LNCaP clone FGC (cell line): ENCODE measurements at regions not wholly inside any gene's neighbourhood (a gene's known extent, or its start where the extent isn't known, plus 50 kb on each side); places are given as distances from the start of the nearest gene placed in this dataset.

ENCODE experiments used
- DNase-seq: peaks from one replicate; pipeline ENCODE4 v3.0.0-alpha.2; 2011; ENCODE audit warnings: low read depth
- H3K4me3 ChIP-seq: 2 replicates; pipeline ENCODE4 v1.5.1; 2011; ENCODE audit warnings: mild to moderate bottlenecking, low read depth, low read length, control low read depth
- TF ChIP-seq, protein P1 (sequence below): IDR thresholded peaks from 2 replicates; pipeline ENCODE4 v1.5.1; 2012; ENCODE audit warnings: mild to moderate bottlenecking; ENCODE audit not compliant: control insufficient read depth, insufficient read depth; ENCODE audit errors: extremely low read depth

DNA sequence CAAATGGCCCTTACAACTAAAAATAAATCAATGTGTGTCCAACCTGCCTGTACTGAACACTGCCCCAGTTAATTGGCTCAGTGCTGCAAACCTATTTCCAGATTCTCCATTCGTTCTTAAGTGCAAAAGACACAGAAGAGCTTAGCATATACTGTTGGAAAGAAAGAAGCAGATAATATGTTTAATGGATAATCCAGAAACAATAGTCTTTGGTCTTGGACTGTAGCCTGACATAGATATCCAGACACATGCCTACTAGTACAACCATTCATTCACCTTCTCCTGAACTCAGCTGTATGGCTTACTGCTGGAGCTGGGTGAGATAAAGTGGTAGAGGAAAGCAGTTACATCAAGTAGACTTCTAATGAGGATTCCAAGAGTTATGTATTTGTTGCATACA is 77.0 kb downstream of the LUZP4 start:
- no peak for DNase-seq
- H3K4me3 ChIP-seq: no peak overlapping the region

DNA sequence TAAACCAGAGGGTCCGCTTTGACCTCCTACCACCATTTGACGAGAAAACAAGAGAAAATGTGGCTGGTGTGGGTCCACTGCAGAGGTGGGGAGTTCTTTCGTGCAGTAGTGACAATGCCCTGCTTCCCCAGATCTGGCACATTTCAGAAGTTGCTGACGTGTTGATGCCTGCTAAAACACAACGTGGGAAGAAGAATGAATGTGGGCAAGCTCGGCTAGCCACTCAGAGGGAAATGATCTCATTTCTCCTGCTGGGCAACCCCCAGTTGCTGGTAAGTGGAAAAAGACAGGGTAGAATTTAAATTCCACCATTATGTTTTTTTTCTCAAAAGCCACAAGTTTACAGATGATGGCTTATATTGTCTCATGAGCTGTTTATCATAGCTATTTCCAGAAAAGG is 77.9 kb downstream of the LUZP4 start:
- no peak for DNase-seq
- TF ChIP-seq, protein P1, sequence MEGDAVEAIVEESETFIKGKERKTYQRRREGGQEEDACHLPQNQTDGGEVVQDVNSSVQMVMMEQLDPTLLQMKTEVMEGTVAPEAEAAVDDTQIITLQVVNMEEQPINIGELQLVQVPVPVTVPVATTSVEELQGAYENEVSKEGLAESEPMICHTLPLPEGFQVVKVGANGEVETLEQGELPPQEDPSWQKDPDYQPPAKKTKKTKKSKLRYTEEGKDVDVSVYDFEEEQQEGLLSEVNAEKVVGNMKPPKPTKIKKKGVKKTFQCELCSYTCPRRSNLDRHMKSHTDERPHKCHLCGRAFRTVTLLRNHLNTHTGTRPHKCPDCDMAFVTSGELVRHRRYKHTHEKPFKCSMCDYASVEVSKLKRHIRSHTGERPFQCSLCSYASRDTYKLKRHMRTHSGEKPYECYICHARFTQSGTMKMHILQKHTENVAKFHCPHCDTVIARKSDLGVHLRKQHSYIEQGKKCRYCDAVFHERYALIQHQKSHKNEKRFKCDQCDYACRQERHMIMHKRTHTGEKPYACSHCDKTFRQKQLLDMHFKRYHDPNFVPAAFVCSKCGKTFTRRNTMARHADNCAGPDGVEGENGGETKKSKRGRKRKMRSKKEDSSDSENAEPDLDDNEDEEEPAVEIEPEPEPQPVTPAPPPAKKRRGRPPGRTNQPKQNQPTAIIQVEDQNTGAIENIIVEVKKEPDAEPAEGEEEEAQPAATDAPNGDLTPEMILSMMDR: no peak
- no peak overlapping the region for H3K4me3 ChIP-seq

More for the DNA sequence above, 77.0 kb downstream of the LUZP4 start:
- TF ChIP-seq, protein P1: no peak

DNA sequence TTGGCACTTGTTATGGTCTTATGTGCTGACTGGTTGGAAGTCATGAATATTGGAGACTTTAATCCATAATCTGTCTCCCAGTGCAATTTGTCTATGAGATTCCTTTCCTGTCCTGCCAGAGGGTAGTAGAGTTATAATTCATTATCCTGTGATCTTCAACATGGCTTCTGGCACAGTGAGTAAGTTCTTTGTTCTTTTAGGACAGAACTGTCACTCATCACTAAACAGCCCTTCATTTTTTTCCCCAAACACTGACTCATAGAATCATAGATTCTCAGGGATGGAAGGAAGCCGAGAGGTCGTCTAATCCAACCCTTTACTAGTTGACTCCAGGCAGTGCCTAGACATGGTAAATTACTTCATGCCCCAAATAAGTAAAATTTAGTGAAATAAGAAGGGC is 78.4 kb downstream of the LUZP4 start:
- TF ChIP-seq, protein P1: no peak
- no peak for DNase-seq
- H3K4me3 ChIP-seq: no peak overlapping the region

DNA sequence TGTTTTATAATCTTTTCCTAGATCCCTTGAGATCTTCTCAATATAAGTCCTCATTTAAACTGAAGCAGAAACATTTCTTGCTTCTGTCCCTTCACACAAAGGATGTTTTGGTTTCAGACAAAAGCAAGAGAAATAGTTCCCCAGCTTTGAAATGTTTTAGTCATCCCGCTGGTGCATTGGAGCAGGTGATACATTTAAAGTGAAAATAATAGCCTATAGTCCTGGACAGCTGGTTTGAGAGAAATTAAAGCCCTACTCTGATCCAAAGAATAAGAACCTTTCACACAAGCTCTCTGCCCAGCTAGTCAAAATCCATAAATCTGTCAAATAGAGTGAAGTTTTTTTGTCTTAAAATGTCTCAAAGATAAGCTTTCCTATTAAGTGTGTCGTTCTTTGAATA is 79.4 kb downstream of the LUZP4 start:
- DNase-seq: no peak
- TF ChIP-seq, protein P1: no peak
- no peak overlapping the region for H3K4me3 ChIP-seq

DNA sequence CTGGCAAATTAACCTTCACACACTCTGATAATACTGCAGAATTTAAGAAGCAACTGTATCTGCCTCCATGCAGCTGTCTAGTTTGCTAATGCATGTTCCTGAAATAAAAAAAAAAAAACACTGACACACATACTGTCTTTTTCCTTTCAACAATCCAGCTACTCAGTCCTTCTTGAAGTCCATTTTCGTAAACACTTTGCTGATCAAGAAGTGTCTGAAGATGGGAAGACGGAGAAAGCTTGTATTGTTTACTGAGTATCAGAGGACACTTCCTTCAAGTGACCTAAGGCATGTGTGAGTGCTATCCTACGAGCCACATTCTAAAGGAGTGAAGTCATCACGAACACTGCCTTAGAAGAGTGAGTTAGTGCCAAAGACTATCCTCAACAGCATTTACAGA is 82.6 kb downstream of the LUZP4 start:
- TF ChIP-seq, protein P1: no peak
- no peak overlapping the region for H3K4me3 ChIP-seq
- DNase-seq: peak; percentile 37

DNA sequence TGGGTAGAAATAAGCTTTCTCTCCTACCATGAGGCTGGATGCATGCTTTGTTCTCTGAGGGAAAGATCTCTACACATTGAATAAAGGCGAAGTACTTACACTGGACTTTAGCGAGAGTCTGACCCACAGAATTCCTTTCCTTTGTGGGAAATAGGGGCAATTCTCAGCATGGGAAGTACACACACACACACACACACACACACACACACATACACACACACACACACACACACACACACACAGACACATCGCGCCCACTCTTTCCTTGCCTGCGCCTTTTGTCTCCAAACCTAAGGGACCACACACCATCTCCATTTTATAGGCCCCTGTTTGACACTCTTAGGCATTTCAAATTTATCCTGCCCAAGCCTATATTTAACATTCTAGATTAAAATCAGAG is 83.8 kb downstream of the LUZP4 start:
- H3K4me3 ChIP-seq: no peak overlapping the region
- TF ChIP-seq, protein P1: no peak
- DNase-seq: no peak

DNA sequence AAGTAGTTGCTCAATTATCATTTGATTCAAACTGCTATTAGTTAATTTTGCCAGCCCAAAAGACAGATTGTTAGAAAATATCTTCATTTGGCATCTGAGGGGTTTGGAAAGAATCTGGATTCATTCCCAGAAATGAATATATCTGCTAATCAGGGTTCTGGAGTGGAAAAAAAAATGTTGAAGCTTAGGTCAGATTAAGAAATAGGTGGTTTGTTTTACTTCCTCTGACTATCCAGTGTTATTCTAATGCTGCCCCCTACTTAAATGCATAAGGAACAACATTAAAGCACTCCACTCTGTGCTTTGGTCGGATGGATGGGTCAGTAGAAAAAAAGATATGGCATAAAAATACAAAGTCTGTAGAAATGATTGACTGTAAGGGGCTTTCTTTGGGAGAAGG is 89.0 kb downstream of the LUZP4 start:
- DNase-seq: no peak
- no peak overlapping the region for H3K4me3 ChIP-seq
- TF ChIP-seq, protein P1: no peak
